Body of pancreas (tissue), 4 donors: ENCODE measurements at regions not wholly inside any gene's neighbourhood (a gene's known extent, or its start where the extent isn't known, plus 50 kb on each side); places are given as distances from the start of the nearest gene placed in this dataset.

ENCODE experiments used
- POLR2A ChIP-seq, 3 donors: fragments of 450-650 bp; IDR thresholded peaks; one replicate each; pipeline ENCODE4 v1.6.1; 2016; ENCODE audit warnings: antibody characterized with exemption in 3 of 3, mild to moderate bottlenecking in 2 of 3
- TF ChIP-seq, protein P1 (sequence below), 7 experiments: fragments of 450-650 bp in 4 of 7; fragments of 200-600 bp in 3 of 7; sonication (generic) in 3 of 7; IDR thresholded peaks; one replicate each; pipeline ENCODE4 v1.5.1; 2016 to 2019; ENCODE audit warnings: antibody characterized with exemption in 7 of 7

DNA sequence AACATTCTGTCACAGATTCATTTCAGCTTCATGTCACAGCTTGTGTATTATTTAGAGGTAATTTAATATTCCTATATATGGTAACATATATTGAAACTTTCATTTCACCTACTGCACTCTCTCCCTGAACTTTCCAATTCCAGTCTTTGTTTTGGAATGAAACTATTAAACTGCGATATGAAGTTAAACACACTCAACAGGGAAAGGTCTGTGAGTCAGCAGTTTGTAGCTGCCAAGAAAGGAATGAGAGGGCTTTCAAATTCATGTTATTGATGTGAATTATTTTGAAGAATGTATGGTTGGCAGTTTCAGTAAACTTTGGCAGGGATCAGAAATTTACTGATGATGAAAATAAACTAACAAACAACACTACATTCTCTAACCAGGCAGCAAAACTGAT is 148.3 kb downstream of the HNMT start:
- TF ChIP-seq, protein P1, sequence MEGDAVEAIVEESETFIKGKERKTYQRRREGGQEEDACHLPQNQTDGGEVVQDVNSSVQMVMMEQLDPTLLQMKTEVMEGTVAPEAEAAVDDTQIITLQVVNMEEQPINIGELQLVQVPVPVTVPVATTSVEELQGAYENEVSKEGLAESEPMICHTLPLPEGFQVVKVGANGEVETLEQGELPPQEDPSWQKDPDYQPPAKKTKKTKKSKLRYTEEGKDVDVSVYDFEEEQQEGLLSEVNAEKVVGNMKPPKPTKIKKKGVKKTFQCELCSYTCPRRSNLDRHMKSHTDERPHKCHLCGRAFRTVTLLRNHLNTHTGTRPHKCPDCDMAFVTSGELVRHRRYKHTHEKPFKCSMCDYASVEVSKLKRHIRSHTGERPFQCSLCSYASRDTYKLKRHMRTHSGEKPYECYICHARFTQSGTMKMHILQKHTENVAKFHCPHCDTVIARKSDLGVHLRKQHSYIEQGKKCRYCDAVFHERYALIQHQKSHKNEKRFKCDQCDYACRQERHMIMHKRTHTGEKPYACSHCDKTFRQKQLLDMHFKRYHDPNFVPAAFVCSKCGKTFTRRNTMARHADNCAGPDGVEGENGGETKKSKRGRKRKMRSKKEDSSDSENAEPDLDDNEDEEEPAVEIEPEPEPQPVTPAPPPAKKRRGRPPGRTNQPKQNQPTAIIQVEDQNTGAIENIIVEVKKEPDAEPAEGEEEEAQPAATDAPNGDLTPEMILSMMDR (IDR thresholded peaks at IDR 0.05), result no peak
- TF ChIP-seq POLR2A (IDR thresholded peaks at IDR 0.05), result no peak
